Activated CD8-positive, alpha-beta memory T cell treated with anti-CD3 and anti-CD28 coated beads for 48 hours (primary cell): ENCODE measurements at regions not wholly inside any gene's neighbourhood (a gene's known extent, or its start where the extent isn't known, plus 50 kb on each side); places are given as distances from the start of the nearest gene placed in this dataset.

Experiments
- DNase-seq, 3 experiments: peaks; one replicate each; pipeline ENCODE4 v3.0.0-alpha.2; 2020; ENCODE audit warnings: low read depth in 2 of 3, low spot score in 2 of 3

DNA sequence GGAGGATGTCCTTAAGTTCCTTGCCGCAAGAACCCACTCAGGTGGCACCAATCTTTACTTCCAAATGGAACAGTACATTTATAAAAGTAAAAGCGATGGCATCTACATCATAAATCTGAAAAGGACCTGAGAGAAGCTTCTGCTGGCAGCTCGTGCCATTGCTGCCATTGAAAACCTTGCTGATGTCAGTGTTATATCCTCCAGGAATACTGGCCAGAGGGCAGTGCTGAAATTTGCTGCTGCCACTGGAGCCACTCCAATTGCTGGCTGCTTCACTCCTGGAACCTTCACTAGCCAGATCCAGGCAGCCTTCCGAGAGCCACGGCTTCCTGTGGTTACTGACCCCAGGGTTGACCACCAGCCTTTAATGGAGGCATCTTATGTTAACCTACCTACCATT lies 191.7 kb downstream of the TRIM27 start:
- no peak for DNase-seq

DNA sequence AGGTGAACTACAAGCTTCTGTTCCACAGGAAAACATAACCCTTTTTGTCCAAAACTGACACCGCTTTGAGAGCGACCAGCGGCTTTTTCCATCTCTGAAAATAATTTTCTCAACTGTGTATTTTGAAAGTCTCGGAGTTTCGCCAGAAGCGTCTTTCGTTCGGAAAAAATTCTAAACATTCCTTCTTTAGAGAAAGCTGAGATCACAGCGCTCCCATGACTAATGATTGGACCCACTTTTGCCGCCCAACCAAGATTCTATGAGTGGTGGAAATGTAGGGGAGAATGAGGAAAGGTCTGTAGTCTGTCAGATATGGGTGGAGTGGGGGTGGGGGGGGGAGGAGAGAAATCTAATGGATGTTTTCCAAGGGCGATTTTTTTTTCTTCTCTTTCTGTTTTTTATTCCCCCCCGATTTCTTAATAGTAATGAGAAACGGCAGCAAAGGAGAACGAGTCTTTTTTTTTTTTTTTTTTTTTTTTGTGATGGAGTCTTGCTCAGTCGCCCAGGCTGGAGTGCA lies 189.3 kb downstream of the TRIM27 start:
- no peak for DNase-seq

DNA sequence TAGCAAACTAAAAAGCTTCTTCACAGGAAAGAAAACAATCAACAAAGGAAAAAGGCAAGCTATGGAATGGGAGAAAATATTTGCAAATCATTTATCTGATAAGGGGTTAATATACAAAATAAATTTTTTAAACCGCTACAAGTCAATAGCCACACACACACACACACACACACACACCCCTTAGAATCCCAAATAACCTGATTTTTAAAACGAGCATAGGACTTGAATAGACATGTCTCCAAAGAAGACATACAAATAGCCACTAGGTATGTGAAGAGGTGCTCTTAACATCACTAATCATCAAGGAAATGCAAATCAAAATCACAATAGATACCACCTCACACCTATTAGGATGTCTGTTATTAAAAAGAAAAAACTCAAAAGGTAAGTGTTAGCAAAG lies 187.7 kb downstream of the TRIM27 start:
- DNase-seq = no peak

DNA sequence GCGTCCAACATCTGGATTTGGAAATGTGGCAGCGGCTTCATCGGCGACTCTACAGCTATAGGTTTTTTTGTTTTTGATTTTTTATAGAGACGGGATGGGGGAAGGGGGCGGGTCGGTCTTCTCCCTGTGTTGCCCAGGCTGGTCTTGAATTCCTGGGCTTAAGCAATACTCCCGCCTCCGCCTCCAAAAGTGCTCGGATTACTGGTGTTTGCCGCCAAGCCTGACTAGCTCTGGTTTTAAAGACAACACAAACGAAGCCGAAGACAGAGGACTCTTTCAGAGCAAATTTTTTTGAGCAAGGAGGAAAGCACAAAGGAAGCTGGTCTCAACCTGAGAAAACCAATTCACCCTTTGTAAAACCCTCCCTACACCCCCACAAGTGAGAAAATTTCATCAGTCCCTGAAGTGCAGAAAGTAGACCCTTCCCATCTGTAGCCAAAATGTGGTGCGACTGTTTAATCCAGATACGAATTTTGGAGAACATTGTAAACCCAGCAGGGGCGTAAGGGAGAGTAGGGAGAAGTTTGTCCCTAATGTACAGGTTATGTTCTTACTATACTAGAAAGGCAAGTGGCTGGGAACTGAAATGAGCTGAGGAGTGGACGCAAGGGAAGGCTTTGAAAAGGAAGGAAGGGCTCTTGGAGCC lies 185.9 kb downstream of the TRIM27 start:
- DNase-seq = no peak

DNA sequence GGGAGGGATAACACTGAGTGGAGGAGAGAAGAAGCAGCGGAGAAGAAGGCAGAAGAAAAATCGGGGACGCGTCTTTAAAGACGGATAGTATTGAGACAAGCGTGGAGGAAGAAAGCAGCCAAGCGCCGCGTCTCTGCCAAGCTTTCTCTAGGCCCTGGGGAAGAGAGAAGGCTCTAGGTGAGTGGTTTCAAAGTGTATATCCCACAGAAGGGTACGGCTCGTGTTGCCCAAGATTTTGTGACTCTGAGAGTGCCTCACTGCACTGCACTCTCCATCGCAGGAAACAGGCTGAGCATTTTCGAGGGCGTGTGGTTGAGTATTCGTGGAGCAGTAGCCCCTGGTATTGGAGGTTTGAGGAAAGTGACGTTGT lies 185.4 kb downstream of the TRIM27 start:
- no peak for DNase-seq

DNA sequence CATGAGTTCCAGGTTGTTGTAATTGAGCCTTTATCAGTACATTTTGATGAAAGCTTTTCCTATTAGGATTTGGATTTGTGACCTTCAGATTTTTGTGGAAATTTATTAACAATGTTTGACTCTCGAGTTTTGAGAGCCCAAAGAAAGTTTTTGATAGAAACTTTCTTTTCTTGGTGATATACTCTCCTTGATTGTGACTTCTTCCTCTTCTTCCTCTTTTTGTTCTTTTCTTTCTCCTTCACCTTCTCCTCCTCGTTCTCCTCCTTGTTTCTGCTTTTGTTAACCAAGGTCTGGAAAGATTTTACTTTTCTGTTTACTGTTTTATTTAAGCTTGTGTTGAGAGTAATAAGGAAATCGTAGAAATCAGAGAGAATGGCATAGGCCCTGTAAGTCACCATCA lies 182.4 kb downstream of the TRIM27 start:
- no peak for DNase-seq

DNA sequence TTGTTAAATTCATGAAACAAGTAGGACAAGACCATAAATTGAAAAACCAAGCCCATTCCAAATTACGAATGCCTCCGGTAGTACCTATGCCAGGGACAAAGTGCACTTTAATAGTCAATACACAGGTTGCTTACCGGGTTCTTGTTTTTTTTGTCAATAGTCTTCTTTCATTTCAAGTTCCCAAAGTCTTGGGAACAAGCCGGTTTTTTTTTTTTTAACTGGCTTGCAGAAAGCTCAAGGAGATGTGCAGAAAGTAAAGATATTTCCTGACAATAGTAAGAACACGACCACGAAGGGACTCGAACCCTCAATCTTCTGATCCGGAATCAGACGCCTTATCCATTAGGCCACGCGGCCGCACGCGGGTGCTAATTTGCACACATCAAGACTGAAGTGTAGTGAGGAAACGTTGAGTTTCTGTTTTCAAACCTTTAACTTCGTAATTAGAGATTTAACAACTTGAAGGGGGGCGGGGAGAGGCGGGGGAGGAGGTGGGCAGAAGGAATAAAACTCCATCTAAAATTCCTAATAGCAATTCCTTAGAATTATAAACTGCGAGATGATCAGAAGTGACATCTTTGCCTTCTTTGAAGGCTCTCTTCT lies 181.0 kb downstream of the TRIM27 start:
- no peak for DNase-seq

DNA sequence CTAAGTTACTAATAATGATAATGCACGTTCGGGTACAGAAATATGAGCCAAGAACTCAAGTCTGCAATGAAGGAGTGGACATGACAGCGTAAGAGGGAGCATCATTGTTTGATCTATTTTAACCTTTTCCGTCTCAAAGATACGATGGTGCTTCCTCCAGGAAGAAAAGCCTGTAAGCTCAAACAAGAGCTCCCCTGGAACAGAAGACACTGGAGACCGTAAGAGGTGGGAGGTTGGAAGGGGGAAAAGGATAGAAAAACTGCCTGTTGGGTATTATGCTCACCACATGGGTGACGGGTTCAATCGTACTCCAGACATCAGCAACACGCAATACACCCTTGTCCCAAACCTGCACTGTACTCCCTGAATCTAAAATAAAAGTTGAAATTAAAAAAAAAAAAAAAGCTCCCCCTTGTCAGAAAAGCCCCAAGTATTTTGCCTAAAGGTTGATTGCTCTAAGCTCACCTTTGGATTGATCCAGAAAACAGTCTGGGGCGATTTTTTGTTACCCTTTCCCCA lies 180.5 kb downstream of the TRIM27 start:
- DNase-seq = no peak

DNA sequence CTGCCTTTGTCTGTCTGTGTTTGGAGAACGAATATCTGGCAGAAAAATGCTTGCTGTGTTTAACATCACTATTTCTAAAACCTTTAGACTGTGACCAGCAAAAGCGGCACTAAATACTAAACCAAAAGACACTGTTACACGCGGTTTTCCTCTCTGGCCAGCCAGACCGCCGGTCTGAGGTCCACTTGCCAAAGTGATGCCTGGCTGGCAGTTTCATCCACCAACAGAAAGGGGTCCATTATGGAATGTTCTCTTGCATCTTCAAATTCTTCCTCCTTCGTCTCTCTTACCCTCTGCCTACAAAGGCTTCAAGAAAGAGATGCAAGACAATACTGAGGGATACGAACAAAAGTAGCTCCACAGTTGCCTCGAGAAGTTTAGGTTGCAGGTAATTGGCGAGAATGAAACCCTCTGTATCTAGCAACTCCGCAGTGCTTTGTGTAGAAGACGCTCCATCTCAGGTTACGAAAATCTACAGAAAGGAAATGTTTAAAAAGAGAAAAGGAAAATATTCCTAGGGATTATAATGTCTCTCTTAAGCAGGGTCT lies 176.6 kb downstream of the TRIM27 start:
- no peak for DNase-seq

DNA sequence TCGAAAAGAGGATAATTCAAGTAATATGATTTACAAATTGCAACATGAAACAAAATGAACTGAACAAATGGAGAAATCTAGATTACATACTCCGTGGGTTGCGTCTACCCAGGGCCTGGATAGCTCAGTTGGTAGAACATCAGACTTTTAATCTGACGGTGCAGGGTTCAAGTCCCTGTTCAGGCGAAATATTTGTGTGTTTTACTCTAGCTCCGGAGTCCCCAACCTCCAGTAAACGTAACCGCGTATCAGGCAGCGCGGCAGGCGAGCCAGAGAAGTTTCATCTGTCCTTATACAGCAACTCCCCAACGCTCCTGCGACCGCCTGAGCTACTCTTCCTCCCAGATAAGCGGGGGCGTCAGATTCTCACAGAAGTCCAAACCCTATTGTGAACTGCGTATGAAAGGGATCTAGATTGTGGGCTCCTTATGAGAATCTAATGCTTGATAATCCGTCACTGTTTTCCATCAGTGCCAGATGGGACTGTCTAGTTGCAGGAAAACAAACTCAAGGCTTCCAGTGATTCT lies 176.1 kb downstream of the TRIM27 start:
- no peak for DNase-seq

DNA sequence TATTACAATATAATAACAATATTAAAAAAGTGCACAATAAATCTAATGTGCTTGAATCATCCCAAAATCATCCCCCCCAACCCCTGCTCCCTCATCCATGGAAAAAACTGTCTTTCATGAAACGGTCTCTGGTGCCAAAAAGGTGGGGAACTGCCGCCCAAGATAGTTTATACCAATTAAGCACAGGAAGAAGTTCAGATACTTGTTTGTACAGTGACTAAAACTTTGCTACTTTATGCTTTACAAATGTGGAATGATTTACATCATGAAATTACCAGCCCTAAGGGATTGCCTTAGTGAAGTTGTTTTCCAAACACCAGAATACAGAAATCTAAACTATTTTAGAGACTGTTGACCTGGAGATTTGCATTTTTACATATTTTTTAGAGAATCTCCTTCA lies 175.6 kb downstream of the TRIM27 start:
- DNase-seq = no peak

DNA sequence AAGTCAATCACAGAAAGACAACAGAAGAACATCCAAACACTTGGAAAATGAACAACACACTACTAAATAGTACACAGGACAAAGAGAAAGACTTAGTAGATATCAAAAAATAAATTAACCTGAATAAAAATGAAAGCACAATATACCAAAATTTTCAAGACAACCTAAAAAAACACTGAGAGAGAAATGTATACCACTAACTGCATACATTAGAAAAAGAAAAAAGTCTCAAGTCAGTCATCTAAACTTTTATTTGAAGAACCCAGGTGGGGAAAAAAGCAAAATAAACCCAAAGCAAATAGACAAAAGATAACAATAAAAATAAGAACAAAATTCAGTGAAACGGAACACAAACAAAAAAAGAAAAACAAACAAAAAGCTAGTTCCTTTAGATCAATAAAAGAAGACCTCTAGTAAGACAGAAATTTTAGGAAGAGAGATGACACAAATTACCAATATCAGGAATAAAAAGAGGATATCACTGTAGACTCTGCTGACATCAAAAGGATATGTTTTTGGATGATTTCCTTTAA lies 172.8 kb downstream of the TRIM27 start:
- DNase-seq = no peak

DNA sequence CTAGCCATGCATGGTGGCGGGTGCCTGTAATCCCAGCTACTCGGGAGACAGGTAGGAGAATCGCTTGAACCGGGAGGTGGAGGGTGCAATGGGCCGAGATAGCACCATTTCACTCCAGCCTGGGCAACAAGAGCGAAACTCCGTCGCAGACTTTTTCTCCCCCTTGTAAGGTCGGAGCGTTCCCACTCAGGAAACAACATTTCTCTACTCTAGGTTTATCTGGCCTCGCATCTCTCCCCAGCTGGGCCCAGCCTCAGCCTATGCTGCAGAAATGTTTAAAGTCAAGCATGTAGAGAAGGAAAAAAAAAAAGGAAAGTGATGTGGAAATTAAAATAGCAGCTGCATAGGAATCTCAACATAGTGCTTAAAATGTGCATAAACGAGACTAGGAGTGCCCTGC lies 172.3 kb downstream of the TRIM27 start:
- no peak for DNase-seq

DNA sequence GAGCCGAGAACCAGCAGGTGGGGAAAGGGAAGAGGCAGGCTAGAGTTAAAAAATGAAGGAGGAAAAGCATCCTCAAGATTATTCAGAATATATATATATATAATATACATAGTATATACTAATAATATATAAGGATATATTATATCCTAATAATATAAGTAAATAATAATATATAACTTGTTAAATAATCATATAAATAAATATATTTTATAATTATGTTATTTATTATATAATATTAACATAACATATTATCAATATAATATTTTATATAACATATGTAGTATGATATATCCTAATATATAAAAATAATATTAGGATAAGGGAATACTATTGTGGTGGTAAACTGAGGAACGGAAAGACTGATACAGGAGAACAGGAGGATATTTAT lies 171.8 kb downstream of the TRIM27 start:
- no peak for DNase-seq

DNA sequence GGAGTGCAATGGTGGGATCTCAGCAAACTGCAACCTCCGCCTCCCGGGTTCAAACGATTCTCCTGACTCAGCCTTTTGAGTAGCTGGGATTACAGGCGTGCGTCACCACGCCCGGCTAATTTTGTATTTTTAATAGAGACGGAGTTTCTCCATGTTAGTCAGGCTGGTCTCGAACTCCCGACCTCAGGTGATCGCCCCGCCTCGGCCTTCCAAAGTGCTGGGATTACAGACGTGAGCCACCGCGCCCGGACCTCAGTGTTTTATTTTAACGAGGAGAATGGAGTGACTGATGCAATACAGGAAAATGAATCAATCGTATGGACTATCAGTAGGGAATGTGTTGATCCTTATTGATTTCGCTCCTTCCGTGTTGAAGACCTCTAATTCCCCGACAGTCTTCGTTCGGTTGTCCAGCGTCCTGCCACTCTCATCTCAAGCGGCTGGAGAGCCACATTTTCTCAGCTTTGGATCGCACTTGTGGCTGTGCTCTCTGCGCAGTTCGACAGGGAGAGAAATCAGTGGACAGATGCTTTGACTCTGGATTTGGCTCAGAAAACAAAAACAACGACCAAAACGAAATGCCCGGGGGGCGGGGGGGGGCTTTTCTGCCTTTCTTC lies 166.2 kb downstream of the TRIM27 start:
- no peak for DNase-seq

DNA sequence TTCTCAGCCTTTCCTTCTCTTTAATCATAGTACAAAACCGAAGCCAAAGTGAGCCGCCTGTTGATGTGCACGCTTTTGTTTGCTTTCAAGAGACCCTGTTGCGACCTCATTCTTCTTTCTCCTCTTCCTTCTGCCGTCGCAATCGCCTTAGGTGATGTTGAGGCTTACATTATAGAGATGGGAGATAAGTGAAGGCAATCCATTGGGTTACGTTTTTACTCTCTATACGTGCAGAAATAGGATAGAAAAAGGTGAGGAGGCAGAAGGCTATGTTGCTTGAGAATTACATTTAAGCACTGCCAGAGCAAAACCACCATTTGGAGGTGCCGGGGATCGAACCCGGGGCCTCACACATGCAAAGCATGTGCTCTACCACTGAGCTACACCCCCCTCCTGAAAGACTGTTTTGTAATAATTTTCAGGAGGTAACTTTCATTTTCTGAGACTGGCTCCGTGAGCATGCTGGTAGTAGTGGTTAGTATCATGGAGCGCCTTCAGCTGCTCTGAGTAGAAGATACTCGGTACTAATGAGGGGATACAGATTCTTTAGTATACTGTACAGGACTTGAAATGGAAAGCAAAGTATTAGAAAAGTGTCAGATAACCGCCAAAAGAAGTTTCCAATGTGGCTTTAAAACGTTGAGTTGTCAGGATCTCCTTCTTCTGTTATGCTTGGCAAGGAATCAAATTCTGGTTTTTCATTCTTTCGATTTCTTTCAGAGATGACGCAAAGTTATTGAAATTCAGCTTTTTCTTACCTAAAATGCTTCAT lies 165.6 kb downstream of the TRIM27 start:
- no peak for DNase-seq

DNA sequence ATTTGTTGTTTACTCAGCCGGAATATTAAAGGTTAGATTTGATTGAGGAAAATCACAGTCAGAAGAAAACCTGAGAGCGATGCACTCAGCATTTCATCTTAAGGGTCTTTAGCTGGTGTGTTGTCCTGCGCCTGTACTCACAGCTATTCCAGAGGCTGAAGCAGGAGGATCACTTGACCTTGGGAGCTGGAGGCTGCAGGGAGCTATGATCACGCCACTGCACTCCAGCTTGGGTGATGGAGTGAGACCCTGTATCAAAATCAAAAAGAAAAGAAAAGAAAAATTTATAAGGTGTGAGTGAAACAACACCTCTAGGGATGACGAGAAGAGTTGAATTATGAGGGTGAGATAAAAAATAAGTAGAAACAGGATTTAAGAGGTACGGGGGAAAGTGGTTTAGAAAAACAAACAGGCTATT lies 165.0 kb downstream of the TRIM27 start:
- no peak for DNase-seq

DNA sequence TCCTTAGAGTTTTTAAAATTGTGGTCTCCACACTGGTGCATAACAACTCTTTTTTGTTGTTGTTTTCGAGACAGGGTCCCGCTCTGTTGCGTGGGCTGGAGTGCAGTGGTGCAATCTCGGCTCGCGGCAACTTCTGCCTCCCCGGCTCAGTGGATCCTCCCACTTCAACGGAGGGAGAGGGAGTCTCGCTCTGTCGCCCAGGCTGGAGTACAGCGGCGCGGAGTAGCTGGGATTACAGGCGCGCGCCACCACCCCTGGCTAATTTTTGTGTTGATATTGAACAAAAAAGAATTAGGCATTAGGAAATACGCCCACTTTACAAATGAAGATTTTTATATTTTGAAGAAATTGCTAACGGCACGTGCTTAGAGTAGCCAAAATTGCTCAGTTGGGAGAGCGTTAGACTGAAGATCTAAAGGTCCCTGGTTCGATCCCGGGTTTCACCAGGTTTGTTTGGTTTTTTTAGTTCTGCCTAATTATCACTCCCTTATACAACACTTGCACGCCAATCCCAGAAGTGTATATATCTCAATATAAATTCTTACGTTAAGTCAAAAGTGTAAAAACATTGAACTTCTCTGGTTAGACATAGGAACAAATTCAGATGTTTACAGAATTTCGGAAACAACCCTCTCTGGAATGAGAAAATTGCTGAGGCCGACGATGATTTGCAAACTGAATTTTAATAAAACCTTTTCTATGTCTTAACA lies 159.6 kb downstream of the TRIM27 start:
- no peak for DNase-seq

DNA sequence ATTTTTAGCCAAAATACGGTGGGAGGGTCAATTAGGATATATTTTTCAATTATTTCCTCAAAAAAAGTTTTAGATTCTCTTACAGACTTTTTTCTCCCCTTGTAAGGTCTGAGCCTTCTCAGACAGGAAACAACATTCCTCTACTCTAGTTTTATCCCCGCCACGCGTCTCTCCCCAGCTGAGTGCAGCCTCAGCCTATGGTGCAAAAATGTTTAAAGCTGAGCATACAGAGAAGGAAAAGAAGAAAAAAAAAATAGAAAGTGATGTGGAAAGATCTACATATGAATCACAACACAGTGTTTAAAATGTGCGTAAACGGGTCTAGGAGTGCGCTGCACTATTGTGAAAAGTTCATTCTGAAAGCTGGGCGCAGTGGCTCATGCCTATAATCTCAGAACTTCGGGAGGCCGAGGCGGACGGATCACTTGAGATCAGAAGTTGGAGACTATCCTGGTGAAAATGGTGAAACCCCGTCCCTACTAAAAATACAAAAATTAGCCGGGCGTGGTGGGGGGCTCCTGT lies 159.0 kb downstream of the TRIM27 start:
- DNase-seq = no peak

DNA sequence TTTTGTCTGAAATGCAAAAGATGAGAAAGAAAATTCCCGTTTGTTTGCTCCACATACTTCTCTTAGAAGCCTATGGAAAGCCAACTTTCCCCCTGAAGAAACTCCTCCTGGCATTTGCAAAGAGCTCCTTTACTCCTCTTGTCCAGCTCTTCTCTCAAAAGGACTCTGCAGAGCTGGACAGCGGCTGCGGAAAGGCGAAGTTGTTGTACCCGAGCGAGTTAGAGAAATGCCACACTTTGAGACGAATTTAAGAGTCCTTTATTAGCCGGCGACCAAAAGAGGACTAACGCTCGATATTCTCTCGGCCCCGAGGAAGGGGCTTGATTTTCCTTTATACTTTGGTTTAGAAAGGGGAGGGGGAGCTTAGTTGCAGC lies 157.8 kb downstream of the TRIM27 start:
- DNase-seq = no peak
